H1 (cell line): ENCODE measurements at regions not wholly inside any gene's neighbourhood (a gene's known extent, or its start where the extent isn't known, plus 50 kb on each side); places are given as distances from the start of the nearest gene placed in this dataset.

Source experiments
- CHD1 ChIP-seq: IDR thresholded peaks from 2 replicates; pipeline ENCODE4 v1.6.1; 2012; ENCODE audit warnings: low read depth, low read length, improper control_type of control experiment
- EZH2 ChIP-seq: fragments of 200-600 bp; sonication (generic); IDR thresholded peaks from 2 replicates; pipeline ENCODE4 v1.7.1; 2012; ENCODE audit warnings: low read depth, mild to moderate bottlenecking, moderate library complexity, low read length, inconsistent platforms; ENCODE audit not compliant: severe bottlenecking
- JUND ChIP-seq: IDR thresholded peaks from 2 replicates; pipeline ENCODE4 v1.6.1; 2011; ENCODE audit warnings: mild to moderate bottlenecking, improper control_type of control experiment, low read length
- NRF1 ChIP-seq: IDR thresholded peaks from 2 replicates; pipeline ENCODE4 v1.6.1; 2011; ENCODE audit warnings: mild to moderate bottlenecking, low read depth, low read length, improper control_type of control experiment
- POLR2AphosphoS5 ChIP-seq: IDR thresholded peaks from 2 replicates; pipeline ENCODE4 v1.6.1; 2011; ENCODE audit warnings: low read depth, low read length
- SIN3A ChIP-seq, 2 experiments: IDR thresholded peaks in 1 of 2; conservative IDR thresholded peaks in 1 of 2; 2 replicates each; pipeline ENCODE4 v1.6.1; 2011 to 2012; ENCODE audit warnings: low read length in 2 of 2, improper control_type of control experiment in 1 of 2, low read depth in 1 of 2, mild to moderate bottlenecking in 1 of 2
- ZNF274 ChIP-seq: IDR thresholded peaks from 2 replicates; pipeline ENCODE4 v1.7.0; 2012; ENCODE audit warnings: low read length, borderline replicate concordance; ENCODE audit errors: extremely low read depth
- TF ChIP-seq, protein P1 (sequence below), 3 experiments: IDR thresholded peaks; 1 replicate in 2 of 3; 2 replicates in 1 of 3; pipeline versions ENCODE4 v1.5.1 to v1.6.1; 2011; ENCODE audit warnings: low read length in 3 of 3, mild to moderate bottlenecking in 3 of 3, inconsistent platforms in 2 of 3, low read depth in 1 of 3, moderate library complexity in 1 of 3; ENCODE audit not compliant: insufficient read depth in 1 of 3; ENCODE audit errors: control extremely low read depth in 1 of 3

DNA sequence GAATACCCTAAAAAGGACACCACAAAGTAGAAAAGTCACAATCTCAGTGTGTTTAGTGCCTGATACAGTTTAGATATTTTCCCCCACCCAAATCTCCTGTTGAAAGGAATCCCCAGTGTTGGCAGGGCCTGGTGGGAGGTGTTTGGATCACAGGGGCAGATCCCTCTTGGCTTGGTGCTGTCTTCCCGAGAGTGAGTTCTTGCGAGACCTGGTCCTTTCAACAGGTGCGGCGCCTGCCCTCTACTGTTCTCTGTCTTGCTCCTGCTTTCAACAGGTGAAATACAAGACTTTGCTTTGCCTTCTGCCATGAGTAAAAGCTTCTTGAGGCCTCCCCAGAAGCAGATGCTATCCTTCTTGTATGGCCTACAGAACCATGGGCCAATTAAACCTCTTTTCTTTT, 534.3 kb upstream of the NRSN1 start:
- TF ChIP-seq EZH2: no peak
- TF ChIP-seq NRF1: no peak
- no peak for TF ChIP-seq SIN3A (conservative IDR thresholded peaks at IDR 0.05 in 1 of 2, IDR thresholded peaks at IDR 0.05 in 1 of 2; ENCODE audit: low read depth in 1 of 2, low read length in 2 of 2)
- no peak for TF ChIP-seq ZNF274
- TF ChIP-seq CHD1: no peak
- TF ChIP-seq POLR2AphosphoS5: no peak
- TF ChIP-seq, protein P1, sequence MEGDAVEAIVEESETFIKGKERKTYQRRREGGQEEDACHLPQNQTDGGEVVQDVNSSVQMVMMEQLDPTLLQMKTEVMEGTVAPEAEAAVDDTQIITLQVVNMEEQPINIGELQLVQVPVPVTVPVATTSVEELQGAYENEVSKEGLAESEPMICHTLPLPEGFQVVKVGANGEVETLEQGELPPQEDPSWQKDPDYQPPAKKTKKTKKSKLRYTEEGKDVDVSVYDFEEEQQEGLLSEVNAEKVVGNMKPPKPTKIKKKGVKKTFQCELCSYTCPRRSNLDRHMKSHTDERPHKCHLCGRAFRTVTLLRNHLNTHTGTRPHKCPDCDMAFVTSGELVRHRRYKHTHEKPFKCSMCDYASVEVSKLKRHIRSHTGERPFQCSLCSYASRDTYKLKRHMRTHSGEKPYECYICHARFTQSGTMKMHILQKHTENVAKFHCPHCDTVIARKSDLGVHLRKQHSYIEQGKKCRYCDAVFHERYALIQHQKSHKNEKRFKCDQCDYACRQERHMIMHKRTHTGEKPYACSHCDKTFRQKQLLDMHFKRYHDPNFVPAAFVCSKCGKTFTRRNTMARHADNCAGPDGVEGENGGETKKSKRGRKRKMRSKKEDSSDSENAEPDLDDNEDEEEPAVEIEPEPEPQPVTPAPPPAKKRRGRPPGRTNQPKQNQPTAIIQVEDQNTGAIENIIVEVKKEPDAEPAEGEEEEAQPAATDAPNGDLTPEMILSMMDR (IDR thresholded peaks at IDR 0.05; ENCODE audit: control extremely low read depth in 1 of 3, insufficient read depth in 1 of 3, low read depth in 1 of 3, low read length in 3 of 3): peak in 1 of 3 experiments; percentile 12; a peak in 1 of 4 replicates
- no peak for TF ChIP-seq JUND
